LNCAP (cell line): ENCODE measurements at regions not wholly inside any gene's neighbourhood (a gene's known extent, or its start where the extent isn't known, plus 50 kb on each side); places are given as distances from the start of the nearest gene placed in this dataset.

Experiments
- TF ChIP-seq, protein P1 (sequence below): fragments of 450-650 bp; IDR thresholded peaks from 2 replicates; pipeline ENCODE4 v1.5.1; 2017; ENCODE audit warnings: mild to moderate bottlenecking

DNA sequence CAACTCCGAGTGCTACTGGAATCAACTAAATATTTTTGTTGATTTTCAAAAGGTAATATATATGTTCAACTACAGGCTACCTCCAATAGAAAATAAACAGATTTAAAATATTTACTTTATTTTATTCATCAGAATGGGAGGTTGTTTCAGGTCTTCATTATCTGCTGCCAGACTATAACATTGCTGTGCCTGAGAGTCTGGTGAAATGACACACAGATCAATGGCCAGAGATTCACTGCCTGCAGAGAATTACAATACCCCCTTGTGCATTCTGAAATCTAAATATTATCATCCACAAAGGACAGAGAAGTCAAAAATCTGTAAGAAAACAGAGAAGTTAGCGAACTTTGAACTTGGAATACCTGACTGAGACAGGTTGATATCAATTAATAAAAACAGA, 667.8 kb upstream of the GJE1 start:
- TF ChIP-seq, protein P1, sequence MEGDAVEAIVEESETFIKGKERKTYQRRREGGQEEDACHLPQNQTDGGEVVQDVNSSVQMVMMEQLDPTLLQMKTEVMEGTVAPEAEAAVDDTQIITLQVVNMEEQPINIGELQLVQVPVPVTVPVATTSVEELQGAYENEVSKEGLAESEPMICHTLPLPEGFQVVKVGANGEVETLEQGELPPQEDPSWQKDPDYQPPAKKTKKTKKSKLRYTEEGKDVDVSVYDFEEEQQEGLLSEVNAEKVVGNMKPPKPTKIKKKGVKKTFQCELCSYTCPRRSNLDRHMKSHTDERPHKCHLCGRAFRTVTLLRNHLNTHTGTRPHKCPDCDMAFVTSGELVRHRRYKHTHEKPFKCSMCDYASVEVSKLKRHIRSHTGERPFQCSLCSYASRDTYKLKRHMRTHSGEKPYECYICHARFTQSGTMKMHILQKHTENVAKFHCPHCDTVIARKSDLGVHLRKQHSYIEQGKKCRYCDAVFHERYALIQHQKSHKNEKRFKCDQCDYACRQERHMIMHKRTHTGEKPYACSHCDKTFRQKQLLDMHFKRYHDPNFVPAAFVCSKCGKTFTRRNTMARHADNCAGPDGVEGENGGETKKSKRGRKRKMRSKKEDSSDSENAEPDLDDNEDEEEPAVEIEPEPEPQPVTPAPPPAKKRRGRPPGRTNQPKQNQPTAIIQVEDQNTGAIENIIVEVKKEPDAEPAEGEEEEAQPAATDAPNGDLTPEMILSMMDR: no peak

DNA sequence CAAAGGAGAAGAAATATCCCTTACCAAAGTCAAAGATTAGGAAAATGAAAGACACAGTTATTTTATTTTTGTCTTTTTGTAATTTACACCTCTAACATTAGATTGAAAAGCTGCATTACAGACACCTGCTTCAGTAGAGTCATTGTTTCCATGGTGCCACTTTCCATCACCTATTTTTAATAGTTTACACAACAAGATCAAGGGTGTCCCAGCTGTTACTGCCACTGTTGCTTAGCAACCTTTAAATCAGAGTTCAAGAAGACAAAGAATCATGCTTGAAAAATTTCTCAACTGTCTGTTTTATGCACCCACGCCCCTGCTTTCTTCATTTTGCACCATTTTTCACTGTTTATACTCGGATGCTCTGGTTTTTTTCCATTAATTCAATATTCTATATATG, 668.2 kb upstream of the GJE1 start:
- TF ChIP-seq, protein P1: no peak

DNA sequence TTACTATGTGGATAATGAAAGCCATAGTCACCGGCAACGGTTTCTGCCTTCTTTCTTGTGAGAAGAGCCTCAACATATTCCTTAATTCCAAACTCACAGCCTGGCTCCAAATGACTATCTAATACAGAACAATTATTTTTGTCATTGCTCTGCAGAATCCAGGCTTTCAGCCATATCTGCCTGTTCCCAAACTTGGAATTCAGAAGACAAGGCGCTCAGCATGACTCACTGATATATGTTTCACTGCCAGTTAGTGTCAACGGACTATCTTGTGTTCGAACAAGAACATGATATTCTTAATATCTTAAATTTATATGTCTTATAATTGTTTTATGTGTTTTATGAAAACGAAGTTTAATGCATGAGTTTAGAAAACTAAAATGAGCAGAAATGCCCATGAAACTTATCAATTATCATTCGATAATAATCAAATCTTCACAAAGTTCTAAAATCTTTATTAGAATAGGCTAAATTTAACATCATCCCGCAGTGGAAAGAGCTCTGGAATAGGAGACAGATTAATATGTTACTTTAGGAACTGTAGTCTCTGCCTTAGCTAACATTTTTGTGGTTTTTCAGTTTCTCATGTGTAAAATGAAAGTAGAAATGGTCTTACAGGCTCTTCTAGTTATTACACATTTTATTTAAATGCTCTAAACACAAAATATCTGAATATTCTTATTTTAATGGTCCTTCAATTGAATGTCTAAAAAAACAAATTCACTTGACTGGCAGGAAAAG, 669.3 kb upstream of the GJE1 start:
- TF ChIP-seq, protein P1: no peak

DNA sequence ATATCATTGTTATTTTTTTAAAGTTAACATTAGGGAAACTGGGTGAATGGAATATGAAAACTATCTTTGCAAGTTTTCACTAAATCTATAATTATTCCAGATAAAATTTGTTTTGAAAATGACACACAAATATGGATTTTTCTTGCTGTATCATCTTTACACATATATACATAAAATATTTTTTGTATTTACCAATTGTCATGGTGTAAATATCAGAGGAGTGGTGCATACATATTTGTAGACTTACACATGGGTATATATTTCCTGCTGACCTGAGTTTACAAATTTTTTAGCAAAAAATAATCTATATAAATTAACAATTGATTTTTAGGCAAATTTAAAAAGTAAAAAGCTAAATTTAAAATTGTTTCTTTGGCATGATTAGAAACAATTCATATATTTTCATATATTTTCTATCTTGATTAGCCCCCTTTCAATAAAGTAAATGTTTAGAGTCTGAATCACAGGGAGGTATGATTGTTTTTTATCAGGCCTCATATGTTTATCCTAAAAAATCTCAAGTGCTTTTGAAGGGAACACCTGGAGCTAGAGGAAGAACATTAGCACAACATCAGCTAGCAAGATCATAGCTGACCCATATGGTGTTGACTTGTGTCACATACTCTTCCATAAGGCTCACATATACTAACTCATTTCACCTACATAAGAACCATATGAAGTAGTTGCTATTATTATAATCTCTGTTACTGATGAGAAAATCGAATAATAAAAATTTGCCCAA, 671.8 kb upstream of the GJE1 start:
- TF ChIP-seq, protein P1: no peak

DNA sequence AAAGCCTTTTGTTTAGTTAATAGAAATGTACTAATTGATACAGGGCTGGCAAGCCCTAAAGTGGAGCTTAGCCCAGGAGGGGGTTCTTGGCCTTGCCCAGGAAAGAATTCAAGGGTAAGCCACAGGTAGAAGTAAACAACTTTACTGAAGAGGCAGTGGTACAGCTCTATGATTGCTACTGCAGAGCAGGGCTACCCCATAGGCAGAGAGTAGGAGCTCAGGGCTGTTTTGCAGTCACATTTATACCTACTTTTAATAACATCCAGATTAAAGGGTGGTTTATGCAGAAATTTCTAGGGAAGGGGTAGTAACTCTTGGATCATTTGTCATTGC, 680.4 kb upstream of the GJE1 start:
- TF ChIP-seq, protein P1: no peak

DNA sequence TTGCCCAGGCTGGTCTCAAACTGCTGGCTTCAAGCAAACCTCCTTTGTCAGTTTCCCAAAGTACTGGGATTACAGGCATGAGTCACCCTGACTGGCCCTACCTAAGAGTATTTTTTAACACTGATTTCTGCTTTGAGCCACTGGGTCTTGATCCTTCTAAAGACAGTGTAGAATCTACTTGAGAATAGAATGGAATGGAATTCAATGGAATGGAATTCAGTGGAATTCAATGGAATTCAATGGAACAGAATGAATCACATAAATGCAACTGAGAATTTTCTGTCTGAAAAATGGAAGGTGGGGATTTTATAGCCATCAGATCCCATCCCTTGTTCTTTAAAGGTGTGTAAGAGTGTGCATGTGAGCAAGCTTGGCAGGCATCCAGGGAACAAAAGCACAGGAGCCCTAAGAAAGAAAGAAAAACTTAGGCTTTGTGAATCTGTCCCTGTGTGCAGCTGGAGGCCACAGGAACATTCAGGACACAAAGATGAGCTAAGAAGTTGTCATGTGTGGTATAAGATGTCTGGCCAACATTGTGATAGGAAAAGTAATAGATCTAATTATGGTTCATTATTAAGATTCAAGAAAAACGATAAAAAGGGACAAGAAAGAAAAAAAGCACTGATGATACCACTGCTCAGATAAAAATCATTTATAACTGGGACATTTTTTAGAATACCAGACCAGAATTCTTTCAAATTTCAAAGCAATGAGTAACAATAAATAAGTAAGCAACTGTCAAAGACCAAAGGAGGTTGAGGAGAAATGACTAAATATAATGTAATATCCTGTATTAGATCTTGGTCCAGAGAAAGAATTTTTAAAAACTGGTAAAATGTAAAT, 681.0 kb upstream of the GJE1 start:
- TF ChIP-seq, protein P1: no peak

DNA sequence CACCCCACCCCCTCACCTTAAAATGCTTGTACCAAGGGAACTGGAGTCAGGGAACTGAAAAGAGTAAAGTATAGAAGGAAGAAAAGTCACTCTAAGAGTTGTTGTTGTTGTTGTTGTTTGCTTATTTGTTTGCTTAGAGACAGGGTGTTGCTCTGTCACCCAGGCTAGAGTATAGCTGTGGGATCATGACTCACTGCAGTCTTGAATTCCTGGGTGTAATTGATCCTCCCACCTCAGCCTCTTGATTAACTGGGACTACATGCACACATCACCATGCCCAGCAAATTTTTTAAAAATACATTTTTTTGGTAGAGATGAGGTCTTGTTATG, 681.6 kb upstream of the GJE1 start:
- TF ChIP-seq, protein P1: no peak
